ENCODE measurements at regions not wholly inside any gene's neighbourhood (a gene's known extent, or its start where the extent isn't known, plus 50 kb on each side); places are given as distances from the start of the nearest gene placed in this dataset.

DNA sequence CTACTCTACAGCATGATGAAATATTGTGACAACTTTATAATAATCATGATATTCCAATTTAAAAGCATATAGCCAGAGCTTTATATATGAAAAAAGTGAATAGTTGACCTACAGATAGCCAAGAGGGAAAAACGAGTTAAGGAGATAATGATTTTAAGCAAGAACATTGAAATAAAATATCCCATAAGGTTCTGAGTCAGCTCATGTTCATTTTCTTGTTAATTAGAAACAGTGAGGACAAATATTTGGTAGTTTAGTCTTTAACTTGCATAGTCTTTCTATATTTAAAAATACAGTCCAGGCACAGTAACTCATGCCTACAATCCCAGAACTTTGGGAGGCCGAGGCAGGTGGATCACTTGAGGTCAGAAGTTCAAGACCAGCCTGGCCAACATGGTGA lies 55.8 kb upstream of the CDH6 start:
- no peak for DNase-seq

DNA sequence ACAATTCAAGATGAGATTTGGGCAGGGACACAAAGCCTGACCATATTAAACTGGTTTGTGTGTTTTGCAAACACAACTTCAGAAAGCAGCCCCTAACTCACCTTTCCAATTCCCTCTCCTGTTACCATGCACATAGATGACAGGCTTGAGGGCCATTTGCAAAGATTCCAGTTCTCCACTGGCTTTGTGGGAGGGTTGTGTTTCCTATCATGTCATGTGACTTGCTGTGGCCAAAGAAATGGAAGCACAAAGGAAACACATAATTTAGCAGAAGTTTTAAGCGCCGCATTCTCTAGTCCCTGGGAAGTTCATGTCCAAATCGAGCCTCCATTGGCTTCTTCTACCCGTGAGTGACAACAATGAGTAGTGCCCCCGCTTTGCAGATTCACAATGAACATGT lies 57.9 kb upstream of the CDH6 start:
- no peak for DNase-seq

GRCh38 chr5:31133488-31133887 lies 60.0 kb upstream of the CDH6 start:
- no peak for DNase-seq

DNA sequence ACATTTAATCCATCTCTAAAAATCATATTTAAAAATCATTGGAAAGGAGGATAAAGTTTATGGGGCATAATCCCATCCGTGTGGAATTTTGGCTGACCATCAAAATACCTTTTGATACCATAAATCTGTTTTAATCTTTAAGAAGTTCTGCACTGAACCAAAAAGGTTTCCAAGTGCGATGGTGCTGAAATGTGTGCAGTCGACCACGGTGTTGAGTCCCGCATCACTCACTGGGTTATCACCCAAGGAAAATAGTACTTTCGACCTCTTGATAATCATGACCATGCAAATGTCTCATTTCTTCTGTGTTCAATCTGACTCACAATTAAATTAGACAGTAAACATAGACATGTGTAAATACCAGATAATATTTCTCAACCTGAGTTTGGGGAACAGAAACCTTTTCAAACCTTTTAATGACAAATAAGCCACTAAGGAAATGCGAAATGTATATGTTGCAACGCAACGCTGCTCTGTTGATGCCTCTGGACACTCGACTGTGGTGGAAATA lies 62.0 kb upstream of the CDH6 start:
- no peak for DNase-seq

- no peak for DNase-seq
These were observed 62.8 kb upstream of the CDH6 start for GRCh38 chr5:31130676-31131075.

GRCh38 chr5:31124651-31125305 lies 68.7 kb upstream of the CDH6 start:
- DNase-seq, result no peak

GRCh38 chr5:31124026-31124425 lies 69.5 kb upstream of the CDH6 start:
- DNase-seq, result no peak

- no peak for DNase-seq
These were observed 70.2 kb upstream of the CDH6 start for GRCh38 chr5:31122998-31123951.

- DNase-seq, result no peak
These were observed 72.3 kb upstream of the CDH6 start for GRCh38 chr5:31121224-31121623.

DNA sequence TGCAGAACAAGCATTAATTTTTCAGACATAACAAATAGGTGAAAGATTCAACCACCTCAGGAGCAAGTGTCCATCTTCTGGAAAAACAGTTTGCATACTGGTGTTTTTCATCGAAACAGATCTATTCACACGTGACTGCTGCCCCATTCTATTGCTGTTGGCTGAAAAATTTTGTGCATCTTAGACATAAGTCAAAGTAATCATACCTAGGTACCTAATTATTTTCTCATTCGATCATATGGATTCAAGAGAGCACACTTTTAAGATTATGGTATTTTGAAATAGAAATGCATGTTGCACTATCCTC lies 72.9 kb upstream of the CDH6 start:
- DNase-seq, result no peak

- peak; percentile 23 for DNase-seq
These were observed 73.4 kb upstream of the CDH6 start for GRCh38 chr5:31119938-31120641.

DNA sequence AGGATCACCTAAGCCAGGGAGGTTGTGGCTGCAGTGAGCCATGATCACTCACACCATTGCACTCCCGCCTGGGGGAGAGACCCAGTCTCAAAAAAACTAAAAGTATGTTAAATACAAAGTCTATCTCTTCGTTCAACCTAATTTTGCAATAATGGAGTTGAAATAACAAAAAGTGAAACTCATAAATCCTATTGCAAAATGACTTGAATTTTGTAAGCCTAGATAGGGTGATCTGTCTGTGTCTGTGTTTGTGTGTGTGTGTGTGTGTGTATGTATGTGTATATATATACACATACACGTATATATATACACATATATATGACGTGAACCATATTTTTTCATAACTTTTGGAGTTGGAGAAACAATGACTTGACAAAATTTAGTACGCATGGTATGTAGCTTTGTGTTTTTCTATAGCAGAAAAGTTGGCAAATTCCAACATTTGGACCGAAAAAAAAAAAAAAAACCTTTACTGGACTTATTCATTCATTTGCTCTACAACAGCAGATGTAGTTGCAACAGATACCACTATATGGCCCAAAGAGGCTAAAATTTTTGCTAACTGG lies 76.9 kb upstream of the CDH6 start:
- DNase-seq, result no peak

- DNase-seq, result no peak
These were observed 78.7 kb upstream of the CDH6 start for GRCh38 chr5:31114817-31115216.

DNA sequence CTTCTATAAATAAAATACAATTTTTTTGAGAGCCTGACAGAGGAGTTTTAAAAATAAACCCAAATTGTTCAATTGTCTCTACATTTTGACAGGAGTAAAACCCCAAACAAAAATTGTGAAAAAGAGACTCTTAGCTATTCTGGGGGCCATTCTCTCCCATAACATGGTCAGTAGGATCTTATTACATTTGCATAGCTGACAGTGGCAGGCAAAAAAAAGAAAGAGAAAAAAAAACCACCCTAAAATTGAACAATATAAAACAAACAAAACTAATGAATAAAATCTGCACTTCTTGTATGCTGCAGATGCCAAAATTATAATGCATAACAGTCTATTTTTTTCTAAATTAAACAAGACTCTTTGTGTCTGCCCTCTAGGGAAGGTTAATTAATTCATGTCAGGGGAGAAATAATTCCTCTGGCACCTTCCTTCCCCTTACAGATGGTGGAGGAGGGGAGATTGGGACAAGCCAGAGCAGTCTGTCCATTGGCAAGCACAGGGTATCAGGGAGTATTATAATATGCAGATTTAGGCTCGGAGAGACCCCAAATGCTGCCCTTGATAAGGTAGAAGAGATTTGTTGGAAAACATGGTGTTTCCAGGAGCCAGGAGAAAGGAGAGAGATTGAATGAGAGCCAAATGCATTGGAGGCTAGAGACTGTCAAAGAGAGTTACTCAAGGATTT lies 79.7 kb upstream of the CDH6 start:
- no peak for DNase-seq

DNA sequence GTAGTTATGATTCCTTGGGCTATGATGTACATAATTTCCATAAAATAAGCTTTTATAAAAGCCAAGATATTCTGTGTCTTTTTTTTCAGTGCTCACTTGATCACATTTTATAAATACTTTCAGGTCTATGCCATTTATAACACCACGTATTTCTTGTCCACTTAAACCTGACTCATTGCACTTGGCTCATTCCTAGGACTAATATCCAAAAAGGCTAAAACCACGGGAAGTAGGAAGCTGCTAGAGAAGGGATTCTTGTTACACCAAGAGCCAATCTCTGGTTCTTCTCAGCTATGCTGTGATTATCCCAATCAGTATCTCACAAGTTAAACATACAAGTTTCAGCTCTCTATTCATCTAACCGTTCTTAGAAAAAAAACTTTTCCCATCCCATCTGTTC lies 80.4 kb upstream of the CDH6 start:
- no peak for DNase-seq

DNA sequence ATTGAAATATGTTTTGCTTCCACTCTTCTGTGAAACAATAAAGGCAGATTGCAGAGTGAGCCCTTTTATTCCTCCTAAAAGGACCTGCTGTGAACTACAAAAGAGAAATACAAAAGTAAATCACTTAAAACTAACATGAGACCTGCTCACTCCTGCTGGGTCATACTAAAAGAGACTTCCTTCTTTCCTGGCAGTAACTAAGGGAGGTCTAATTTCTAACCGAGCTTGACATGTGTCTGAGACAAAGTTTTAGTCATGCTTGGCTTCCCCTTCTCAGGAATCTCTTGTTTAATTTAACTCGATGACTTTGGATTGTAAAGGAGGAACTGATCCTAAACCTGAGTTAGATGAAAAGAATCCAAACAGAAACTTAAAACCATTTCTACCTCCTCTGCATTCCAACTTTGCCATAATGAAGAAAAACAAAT lies 86.4 kb upstream of the CDH6 start:
- peak; percentile 84 for DNase-seq

DNA sequence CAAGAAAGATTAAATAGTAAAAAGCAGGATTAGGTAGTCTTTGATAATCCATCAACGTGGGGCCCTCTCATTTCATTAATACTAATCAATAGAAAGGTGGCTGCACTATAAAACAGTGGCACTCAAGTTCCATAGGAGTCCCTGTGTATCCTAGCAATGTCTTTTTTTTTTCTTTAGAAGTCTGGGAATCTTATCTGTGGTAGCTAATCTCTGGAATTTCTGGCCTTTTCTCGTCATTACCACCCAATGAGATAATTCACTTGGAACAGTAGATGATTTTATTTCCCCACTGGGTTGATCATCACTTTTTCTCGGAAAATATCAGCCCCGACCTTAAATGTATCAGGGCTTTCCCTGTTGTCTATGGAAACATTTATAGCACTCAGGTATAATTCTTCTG lies 86.8 kb upstream of the CDH6 start:
- DNase-seq, result peak; percentile 12

DNA sequence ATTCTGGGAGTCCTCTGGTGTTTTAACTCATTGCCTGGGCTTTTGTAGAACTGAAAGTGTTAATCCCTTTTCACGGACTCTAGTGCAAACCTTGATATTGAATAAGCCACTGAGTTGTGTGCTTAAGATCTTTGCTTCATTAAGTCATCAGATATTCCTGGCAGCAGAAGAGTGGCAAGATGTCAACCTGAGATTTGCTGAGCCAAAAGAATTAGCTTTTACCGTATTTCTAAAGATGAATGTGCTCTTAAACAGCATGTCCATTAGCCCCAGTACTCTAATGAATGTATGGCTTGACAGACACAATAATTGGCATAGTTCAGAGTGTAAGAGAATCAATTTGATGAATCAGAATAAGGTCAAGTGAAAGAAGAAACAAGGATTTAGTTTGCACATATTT lies 87.2 kb upstream of the CDH6 start:
- DNase-seq, result no peak

- no peak for DNase-seq
These were observed 88.7 kb upstream of the CDH6 start for GRCh38 chr5:31104775-31105174.

GRCh38 chr5:31100781-31101310 lies 92.6 kb upstream of the CDH6 start:
- DNase-seq, result no peak

DNA sequence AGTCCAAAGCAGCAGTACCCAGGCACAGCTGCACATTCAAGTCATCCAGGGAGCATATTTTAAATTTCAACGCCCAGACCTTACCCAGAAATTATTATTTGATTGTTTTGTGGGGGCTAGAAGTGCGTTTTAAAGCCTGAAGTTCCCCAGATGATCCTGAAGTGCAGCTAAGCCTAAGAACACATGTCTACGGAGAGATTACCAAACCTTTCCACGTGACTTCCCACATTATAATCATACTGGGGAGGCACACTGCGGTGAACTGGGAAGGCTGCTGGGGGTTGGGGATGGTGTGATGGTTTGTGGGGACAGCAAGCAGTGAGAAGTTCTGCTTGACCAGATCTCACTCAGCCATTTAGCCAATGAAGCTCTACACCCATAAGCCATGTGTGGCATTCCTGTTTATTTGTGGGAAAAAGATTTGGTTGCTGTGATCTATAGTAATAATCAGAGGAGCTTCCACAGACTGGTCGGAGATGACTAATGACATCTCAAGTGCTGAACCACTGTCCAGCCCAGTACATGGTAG lies 93.4 kb upstream of the CDH6 start:
- no peak for DNase-seq
